Bronchial epithelial cell (primary cell): ENCODE measurements at regions not wholly inside any gene's neighbourhood (a gene's known extent, or its start where the extent isn't known, plus 50 kb on each side); places are given as distances from the start of the nearest gene placed in this dataset.

Experiments used
- DNase-seq: peaks from one replicate; pipeline ENCODE4 v3.0.0-alpha.2; 2010; ENCODE audit warnings: low read depth
- FAIRE-seq: peaks from 2 replicates; lab custom pipeline; 2011; peaks lifted over from hg19 to GRCh38; lab: Jason Lieb, UNC
- H3K27me3 ChIP-seq: 2 replicates; pipeline ENCODE4 v1.5.1; 2011; ENCODE audit warnings: low read length; ENCODE audit not compliant: control insufficient read depth, insufficient read depth
- H3K36me3 ChIP-seq: 2 replicates; pipeline ENCODE4 v1.5.1; 2011; ENCODE audit warnings: low read length; ENCODE audit not compliant: control insufficient read depth, insufficient read depth
- H3K4me3 ChIP-seq: 2 replicates; pipeline ENCODE4 v1.5.1; 2011; ENCODE audit warnings: mild to moderate bottlenecking, low read depth, low read length, control low read depth
- CTCF ChIP-seq: IDR thresholded peaks from 2 replicates; pipeline ENCODE4 v1.5.1; 2011; ENCODE audit warnings: mild to moderate bottlenecking, moderate library complexity, low read length, control low read depth, inconsistent platforms; ENCODE audit not compliant: insufficient read depth, severe bottlenecking

GRCh38 chr2:7595206-7595605, 678.0 kb downstream of the RNF144A start:
- FAIRE-seq, result no peak
- TF ChIP-seq CTCF, result no peak
- H3K36me3 ChIP-seq, result no peaks in the 10 kb centered on the region
- no peak for DNase-seq
- H3K4me3 ChIP-seq, result no peak overlapping the region
- H3K27me3 ChIP-seq, result no peaks in the 10 kb centered on the region

- H3K4me3 ChIP-seq, result no peak overlapping the region
- no peak for FAIRE-seq
- H3K27me3 ChIP-seq, result no peaks in the 10 kb centered on the region
- TF ChIP-seq CTCF, result no peak
- H3K36me3 ChIP-seq, result no peaks in the 10 kb centered on the region
- DNase-seq, result no peak
These were observed 681.2 kb downstream of the RNF144A start for GRCh38 chr2:7598402-7598801.

- DNase-seq (no peak), FAIRE-seq (no peak)
- no peaks in the 10 kb centered on the region for H3K36me3 ChIP-seq
- no peaks in the 10 kb centered on the region for H3K27me3 ChIP-seq
- H3K4me3 ChIP-seq, result no peak overlapping the region
- no peak for TF ChIP-seq CTCF
These were observed 682.4 kb downstream of the RNF144A start for GRCh38 chr2:7599462-7600258.

- TF ChIP-seq CTCF, result no peak
- no peak overlapping the region for H3K4me3 ChIP-seq
- FAIRE-seq, result no peak
- DNase-seq, result no peak
- H3K36me3 ChIP-seq, result no peaks in the 10 kb centered on the region
- no peaks in the 10 kb centered on the region for H3K27me3 ChIP-seq
These were observed 684.8 kb downstream of the RNF144A start for GRCh38 chr2:7601990-7602389.

GRCh38 chr2:7604456-7604855, 687.2 kb downstream of the RNF144A start:
- FAIRE-seq (no peak), DNase-seq (no peak)
- TF ChIP-seq CTCF, result no peak
- no peaks in the 10 kb centered on the region for H3K27me3 ChIP-seq
- no peak overlapping the region for H3K4me3 ChIP-seq
- H3K36me3 ChIP-seq, result no peaks in the 10 kb centered on the region
